Thyroid gland (tissue), 4 donors: ENCODE measurements at regions not wholly inside any gene's neighbourhood (a gene's known extent, or its start where the extent isn't known, plus 50 kb on each side); places are given as distances from the start of the nearest gene placed in this dataset.

Source experiments
- DNase-seq, 2 donors: peaks; one replicate each; pipeline ENCODE4 v3.0.0-alpha.2; 2019
- H3K27ac ChIP-seq, 3 donors: fragments of 200-600 bp; sonication (generic); 1 replicate in 2 of 3; 2 replicates in 1 of 3; pipeline ENCODE4 v1.5.1; 2016 to 2019; ENCODE audit warnings: mild to moderate bottlenecking in 1 of 3, moderate library complexity in 1 of 3
- H3K27me3 ChIP-seq: fragments of 200-600 bp; sonication (generic); one replicate; pipeline ENCODE4 v1.5.1; 2019
- H3K36me3 ChIP-seq, 2 donors: fragments of 200-600 bp; sonication (generic); one replicate each; pipeline ENCODE4 v1.5.1; 2016 to 2019
- H3K4me1 ChIP-seq, 2 donors: fragments of 200-600 bp; sonication (generic); one replicate each; pipeline ENCODE4 v1.5.1; 2017 to 2019
- H3K4me3 ChIP-seq, 3 donors: fragments of 200-600 bp; sonication (generic); replicated peaks in 1 of 3; 1 replicate in 2 of 3; 2 replicates in 1 of 3; pipeline ENCODE4 v1.5.1; 2016; ENCODE audit warnings: mild to moderate bottlenecking in 1 of 3
- H3K9me3 ChIP-seq: fragments of 200-600 bp; sonication (generic); one replicate; pipeline ENCODE4 v1.5.1; 2017
- CTCF ChIP-seq, 6 experiments: fragments of 200-600 bp in 3 of 6; fragments of 450-650 bp in 3 of 6; sonication (generic) in 3 of 6; IDR thresholded peaks; one replicate each; pipeline ENCODE4 v1.5.1; 2016 to 2019; ENCODE audit warnings: antibody characterized with exemption in 6 of 6, mild to moderate bottlenecking in 2 of 6, inconsistent platforms in 1 of 6, moderate library complexity in 1 of 6
- POLR2A ChIP-seq, 2 donors: fragments of 450-650 bp; IDR thresholded peaks; one replicate each; pipeline ENCODE4 v1.6.1; 2017; ENCODE audit warnings: antibody characterized with exemption in 2 of 2, mild to moderate bottlenecking in 2 of 2, moderate library complexity in 1 of 2
- WGBS, 2 donors: methylation state at CpG; one replicate each; pipeline ENCODE4 v1.1.5; 2017; 5-methylcytosine and 5-hydroxymethylcytosine counted together
- intact Hi-C: fragments of 100-400 bp; cut with DNase I; formaldehyde crosslinking; loops from one replicate; pipeline ENCODE4 v1.15.1; 2023

GRCh38 chr7:20507157-20507556 lies 108.3 kb upstream of the ABCB5 start:
- Histone ChIP-seq H3K27me3 (no peaks in the 10 kb centered on the region), H3K4me1 (no peaks in the 10 kb centered on the region), H3K4me3 (no peak overlapping the region), H3K36me3 (no peaks in the 10 kb centered on the region), H3K27ac (no peak overlapping the region), H3K9me3 (no peaks in the 10 kb centered on the region)
- TF ChIP-seq CTCF (IDR thresholded peaks at IDR 0.05), result no peak
- TF ChIP-seq POLR2A (IDR thresholded peaks at IDR 0.05), result no peak
- no peak for DNase-seq
- 90 to 93% methylated on average over 1 of the region's 1 CpG for WGBS, 2 donors
- intact Hi-C loops, result no loop called here

GRCh38 chr7:20508109-20508508 lies 107.4 kb upstream of the ABCB5 start:
- Histone ChIP-seq H3K4me3 (no peak overlapping the region), H3K27me3 (no peaks in the 10 kb centered on the region), H3K36me3 (no peaks in the 10 kb centered on the region), H3K27ac (no peak overlapping the region), H3K4me1 (no peaks in the 10 kb centered on the region), H3K9me3 (no peaks in the 10 kb centered on the region)
- no peak for DNase-seq
- TF ChIP-seq CTCF (IDR thresholded peaks at IDR 0.05) (no peak), POLR2A (IDR thresholded peaks at IDR 0.05) (no peak)
- WGBS, 2 donors, result 77 to 86% methylated on average over 4 of the region's 4 CpGs
- intact Hi-C loops, result no loop called here

GRCh38 chr7:20509892-20510572 lies 105.4 kb upstream of the ABCB5 start:
- H3K27me3 ChIP-seq, result no peaks in the 10 kb centered on the region
- intact Hi-C loops, result no loop called here
- no peak for DNase-seq
- TF ChIP-seq CTCF (IDR thresholded peaks at IDR 0.05), result no peak
- TF ChIP-seq POLR2A (IDR thresholded peaks at IDR 0.05), result no peak
- no peaks in the 10 kb centered on the region for H3K9me3 ChIP-seq
- no peaks in the 10 kb centered on the region for H3K36me3 ChIP-seq
- WGBS, 2 donors, result 67 to 82% methylated on average over 4 of the region's 4 CpGs
- H3K4me1 ChIP-seq, result no peaks in the 10 kb centered on the region
- no peak overlapping the region for H3K27ac ChIP-seq
- H3K4me3 ChIP-seq, result no peak overlapping the region

GRCh38 chr7:20510573-20510900 lies 104.9 kb upstream of the ABCB5 start:
- Histone ChIP-seq H3K27me3 (no peaks in the 10 kb centered on the region), H3K4me3 (no peak overlapping the region), H3K9me3 (no peaks in the 10 kb centered on the region), H3K36me3 (no peaks in the 10 kb centered on the region), H3K27ac (no peak overlapping the region), H3K4me1 (no peaks in the 10 kb centered on the region)
- intact Hi-C loops, result no loop called here
- no peak for TF ChIP-seq POLR2A (IDR thresholded peaks at IDR 0.05)
- TF ChIP-seq CTCF (IDR thresholded peaks at IDR 0.05), result no peak
- DNase-seq, result no peak
- 82 to 83% methylated on average over 3 of the region's 3 CpGs for WGBS, 2 donors

- whole genome bisulfite sequencing, 2 donors, result 79 to 83% methylated on average over 2 of the region's 2 CpGs
- Histone ChIP-seq H3K9me3 (no peaks in the 10 kb centered on the region), H3K4me3 (no peak overlapping the region), H3K36me3 (no peaks in the 10 kb centered on the region), H3K4me1 (no peaks in the 10 kb centered on the region), H3K27ac (no peak overlapping the region), H3K27me3 (no peaks in the 10 kb centered on the region)
- TF ChIP-seq POLR2A (IDR thresholded peaks at IDR 0.05), result no peak
- no peak for TF ChIP-seq CTCF (IDR thresholded peaks at IDR 0.05)
- DNase-seq, result no peak
- intact Hi-C loops, result no loop called here
Observed at GRCh38 chr7:20513341-20513740, 102.1 kb upstream of the ABCB5 start.
